ENCODE measurements at regions not wholly inside any gene's neighbourhood (a gene's known extent, or its start where the extent isn't known, plus 50 kb on each side); places are given as distances from the start of the nearest gene placed in this dataset.

- no peak for DNase-seq
Measured at GRCh38 chr10:25661632-25662031, 272.4 kb upstream of the MYO3A start.

DNA sequence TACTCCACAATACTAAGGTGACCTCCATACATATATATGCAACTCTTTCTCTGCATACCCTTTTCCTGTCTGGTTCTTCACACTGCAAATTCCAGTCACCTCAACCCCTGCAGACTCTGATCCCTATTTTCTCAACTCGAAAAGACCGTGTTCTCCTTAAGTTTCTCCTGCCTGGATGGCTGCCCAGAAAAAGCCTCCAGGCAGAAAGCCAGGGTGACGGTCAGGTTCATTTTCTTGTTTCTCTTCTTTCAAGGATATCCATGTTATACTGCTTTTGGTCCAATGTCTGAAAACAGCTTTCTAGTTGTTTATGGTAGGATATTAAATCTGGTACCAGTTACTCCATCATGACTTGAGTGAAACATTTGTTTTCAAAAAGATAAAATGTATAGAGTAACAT lies 267.8 kb upstream of the MYO3A start:
- no peak for DNase-seq

- DNase-seq: no peak
Measured at GRCh38 chr10:25675204-25675603, 258.8 kb upstream of the MYO3A start.

DNA sequence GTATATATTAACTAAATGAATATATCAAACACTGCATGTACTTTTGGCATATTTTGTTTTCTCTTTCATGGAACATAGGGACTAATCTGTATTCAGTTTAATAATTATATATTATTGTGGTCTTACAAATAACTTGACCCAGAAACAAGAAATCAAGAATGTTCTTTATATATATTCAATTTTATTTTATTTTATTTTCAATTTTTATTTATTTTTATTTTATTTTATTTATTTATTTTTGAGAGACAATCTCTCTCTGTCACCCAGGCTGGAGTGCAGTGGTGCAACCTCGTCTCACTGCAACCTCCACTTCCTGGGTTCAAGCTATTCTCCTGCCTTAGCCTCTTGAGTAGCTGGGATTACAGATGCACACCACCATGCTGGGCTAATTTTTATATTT lies 258.4 kb upstream of the MYO3A start:
- no peak for DNase-seq

- DNase-seq: no peak
Measured at GRCh38 chr10:25678220-25678619, 255.8 kb upstream of the MYO3A start.

- DNase-seq: no peak
Measured at GRCh38 chr10:25678666-25679065, 255.4 kb upstream of the MYO3A start.

DNA sequence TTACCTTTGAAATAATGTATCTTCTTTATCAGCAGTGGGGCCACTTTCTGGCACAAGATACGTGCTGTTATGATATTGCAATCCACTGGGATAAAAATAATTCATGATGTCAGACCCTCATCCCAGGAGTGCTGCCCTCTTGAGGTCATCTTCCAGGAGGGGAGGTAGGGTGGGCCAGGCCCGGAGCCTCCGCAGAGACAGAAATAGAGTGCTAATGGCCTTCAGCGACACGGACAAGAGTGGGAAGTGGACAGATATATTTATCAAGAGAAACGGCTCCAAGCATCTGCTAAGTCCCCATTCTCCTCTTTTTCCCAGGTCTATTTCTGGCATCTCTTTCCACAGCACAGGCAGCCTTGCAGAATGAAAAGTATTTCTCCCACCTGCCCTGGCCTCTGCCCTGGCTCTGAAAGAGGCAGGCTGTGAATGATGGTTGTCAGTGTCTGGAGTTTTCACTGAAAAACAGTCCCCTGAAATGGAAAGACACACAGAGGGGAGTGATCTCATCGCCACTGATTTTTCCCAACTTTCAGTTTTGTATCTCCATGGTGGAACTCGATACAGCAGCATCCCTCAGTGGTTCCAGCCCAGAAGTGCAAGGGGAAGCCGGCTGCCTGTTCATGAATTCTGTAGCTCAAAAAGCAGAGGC lies 251.7 kb upstream of the MYO3A start:
- no peak for DNase-seq

- no peak for DNase-seq
Measured at GRCh38 chr10:25683344-25683743, 250.7 kb upstream of the MYO3A start.

DNA sequence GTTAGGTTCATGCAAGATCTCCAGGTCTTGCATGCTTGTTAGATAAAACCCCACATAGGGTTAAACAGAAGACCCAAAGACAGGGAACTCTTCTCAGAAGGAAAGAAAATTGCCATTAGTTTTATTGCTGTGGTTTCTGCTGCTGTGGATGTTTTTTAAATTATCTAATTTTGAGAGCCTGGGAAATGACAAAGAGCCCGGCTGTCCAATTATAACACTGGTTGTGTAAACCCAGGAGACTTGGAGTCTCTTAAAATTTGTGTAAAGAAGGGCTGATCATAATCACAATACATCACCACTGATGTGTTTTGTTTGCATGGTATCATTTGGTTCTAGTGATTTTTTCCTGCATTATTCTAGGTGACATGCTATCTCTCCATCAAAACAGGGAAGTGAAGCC lies 246.5 kb upstream of the MYO3A start:
- no peak for DNase-seq

GRCh38 chr10:25689346-25690100 lies 244.5 kb upstream of the MYO3A start:
- no peak for DNase-seq

GRCh38 chr10:25692761-25693160 lies 241.3 kb upstream of the MYO3A start:
- DNase-seq: no peak

- DNase-seq: no peak
Measured at GRCh38 chr10:25694206-25694933, 239.7 kb upstream of the MYO3A start.

GRCh38 chr10:25694971-25695370 lies 239.1 kb upstream of the MYO3A start:
- DNase-seq: no peak

DNA sequence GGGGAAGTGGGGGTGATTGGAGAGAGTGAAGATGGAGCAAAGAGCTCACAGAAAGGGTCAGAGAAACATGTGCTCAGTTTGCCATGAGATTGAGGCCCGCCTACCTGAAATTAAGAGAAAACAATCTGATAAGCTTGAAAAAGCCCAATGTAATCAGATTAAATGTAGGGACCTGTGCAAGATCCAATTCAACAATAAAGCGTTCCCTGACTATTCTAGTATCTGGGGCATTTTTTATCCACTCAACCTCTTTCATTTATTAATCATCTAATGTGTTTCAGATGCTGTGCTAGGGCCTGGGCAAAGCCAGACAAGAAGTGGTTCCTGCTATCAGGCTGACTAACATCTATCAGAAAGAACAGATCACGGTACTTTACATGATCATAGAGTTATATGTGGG lies 238.4 kb upstream of the MYO3A start:
- DNase-seq: no peak

DNA sequence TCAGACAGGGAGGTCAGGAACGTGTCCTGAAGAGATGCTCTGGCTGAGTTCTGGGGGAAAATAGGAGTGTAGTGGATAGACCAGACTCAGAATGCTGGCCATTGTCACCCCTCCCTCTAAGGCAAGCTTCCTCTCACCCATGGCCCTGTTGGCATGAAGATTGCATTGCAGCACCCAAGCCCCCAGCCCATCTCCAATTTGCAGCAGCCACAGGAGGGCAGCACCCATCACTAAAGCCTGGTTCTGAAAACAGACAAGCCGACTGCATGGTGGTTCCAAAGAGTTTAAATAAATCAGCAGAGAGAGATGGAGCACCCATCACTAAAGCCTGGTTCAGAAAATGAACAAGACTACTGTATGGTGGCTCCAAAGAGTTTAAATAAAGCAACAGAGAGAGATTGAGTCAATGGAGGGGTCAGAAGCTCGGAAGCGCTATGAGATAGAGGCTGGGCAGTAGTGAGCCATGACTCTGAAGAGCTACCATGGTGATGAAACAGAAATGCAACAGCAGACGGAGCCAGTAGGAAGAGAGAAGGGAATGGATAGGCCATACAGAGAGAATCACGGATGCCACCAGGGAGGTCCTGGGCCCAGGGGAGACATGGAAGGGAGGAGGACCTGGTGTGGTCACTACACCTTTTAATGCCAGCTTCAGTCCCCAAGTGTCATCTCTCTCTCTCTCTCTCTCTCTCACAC lies 237.9 kb upstream of the MYO3A start:
- DNase-seq: no peak

DNA sequence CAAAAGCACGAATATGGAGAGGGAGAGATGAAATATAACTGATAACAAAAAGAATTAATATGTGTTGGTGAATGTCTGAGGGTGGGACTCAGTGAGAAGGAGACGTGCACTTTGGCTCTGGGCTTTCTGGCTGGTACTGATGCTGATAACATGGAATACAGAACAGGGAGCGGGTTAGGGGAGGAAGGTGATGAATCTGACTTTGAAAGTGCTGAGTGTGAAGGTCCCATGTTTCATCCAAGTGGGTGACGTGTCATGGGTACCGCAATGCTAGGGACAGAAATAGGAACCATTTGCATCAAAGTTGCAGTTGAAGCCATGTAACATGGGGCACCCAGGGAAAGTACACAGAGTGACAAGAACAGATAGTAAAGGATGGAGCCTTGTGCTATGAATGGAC lies 236.6 kb upstream of the MYO3A start:
- DNase-seq: no peak

DNA sequence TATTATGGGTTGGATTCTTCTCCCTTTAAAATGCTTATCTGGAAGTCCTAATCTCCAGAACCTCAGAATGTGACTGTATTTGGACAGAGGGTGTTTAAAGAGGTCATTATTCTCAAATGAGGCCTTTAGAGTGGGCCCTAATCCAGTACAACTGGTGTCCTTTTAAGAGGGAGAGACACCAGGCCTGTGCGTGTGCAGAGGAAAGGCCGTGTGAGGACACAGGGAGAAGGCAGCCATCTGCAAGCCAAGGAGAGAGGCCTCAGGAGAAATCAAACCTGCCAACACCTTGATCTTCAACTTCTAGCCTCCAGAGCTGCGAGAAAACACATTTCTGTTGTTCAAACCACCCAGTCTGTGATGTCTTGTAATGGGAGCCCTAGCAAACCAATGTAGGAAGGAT lies 235.4 kb upstream of the MYO3A start:
- no peak for DNase-seq

- no peak for DNase-seq
Measured at GRCh38 chr10:25699631-25700030, 234.4 kb upstream of the MYO3A start.

- DNase-seq: no peak
Measured at GRCh38 chr10:25701652-25702051, 232.4 kb upstream of the MYO3A start.

GRCh38 chr10:25704622-25705021 lies 229.4 kb upstream of the MYO3A start:
- DNase-seq: no peak

DNA sequence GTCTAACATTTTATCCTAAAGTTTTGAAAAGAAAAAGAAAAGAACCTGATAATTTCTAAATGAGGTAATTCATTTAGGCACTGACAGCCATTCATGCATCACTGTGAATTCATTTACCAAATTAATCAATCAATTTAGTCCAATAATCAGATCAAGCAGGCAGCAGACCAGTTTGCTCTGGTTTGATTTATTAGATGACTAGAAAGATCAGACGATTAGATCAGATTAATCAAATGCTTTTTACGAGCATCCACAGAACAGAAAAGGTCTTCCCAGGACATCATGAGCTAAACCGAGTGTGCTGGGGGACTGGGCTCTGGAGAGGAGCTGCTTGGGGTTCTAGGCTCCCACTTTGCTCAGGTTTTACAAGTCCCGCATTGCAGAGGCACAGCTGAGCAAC lies 226.5 kb upstream of the MYO3A start:
- DNase-seq: no peak

DNA sequence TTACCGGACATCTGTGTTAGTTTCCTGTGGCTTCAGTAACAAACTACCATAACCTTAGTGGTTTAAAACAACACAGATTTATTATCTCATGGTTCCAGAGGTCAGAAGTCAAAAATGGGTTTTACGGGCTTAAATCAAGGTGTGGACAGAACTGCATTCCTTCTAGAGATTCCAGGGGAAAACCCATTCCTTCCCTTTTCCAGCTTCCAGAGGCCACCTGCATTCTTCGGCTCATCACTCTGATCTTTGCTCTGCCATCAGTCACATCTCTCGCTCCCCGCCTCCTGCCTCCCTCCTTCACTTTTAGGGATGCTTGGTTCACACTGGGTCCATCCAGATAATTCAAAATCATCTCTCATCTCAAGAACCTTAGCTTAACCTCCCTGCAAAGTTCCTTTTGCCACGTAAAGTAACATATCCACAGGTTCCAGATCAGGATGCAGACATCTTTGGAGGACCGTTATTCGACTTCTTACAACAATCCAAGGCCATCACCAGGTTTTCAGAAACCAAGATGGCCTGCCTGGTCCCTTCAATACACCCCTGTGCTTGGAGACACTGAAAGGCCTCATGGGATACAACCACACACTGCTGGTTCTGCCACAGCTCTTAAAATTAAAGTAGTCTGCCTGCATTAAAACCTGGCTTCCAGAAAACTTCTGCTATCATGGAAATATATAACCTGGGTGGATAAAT lies 225.9 kb upstream of the MYO3A start:
- no peak for DNase-seq

GRCh38 chr10:25713894-25714240 lies 220.2 kb upstream of the MYO3A start:
- no peak for DNase-seq
